ENCODE measurements at regions not wholly inside any gene's neighbourhood (a gene's known extent, or its start where the extent isn't known, plus 50 kb on each side); places are given as distances from the start of the nearest gene placed in this dataset.

- no peak for TF ChIP-seq CTCF (conservative IDR thresholded peaks at IDR 0.05 in 1 of 2, IDR thresholded peaks at IDR 0.05 in 1 of 2; ENCODE audit: low read depth in 1 of 2, low read length in 2 of 2)
- no peak for TF ChIP-seq EZH2 (IDR thresholded peaks at IDR 0.05; ENCODE audit: low read length, missing control alignments)
Measured at GRCh38 chr7:86243171-86243570, 400.5 kb upstream of the GRM3 start.
